ENCODE measurements at regions not wholly inside any gene's neighbourhood (a gene's known extent, or its start where the extent isn't known, plus 50 kb on each side); places are given as distances from the start of the nearest gene placed in this dataset.

DNA sequence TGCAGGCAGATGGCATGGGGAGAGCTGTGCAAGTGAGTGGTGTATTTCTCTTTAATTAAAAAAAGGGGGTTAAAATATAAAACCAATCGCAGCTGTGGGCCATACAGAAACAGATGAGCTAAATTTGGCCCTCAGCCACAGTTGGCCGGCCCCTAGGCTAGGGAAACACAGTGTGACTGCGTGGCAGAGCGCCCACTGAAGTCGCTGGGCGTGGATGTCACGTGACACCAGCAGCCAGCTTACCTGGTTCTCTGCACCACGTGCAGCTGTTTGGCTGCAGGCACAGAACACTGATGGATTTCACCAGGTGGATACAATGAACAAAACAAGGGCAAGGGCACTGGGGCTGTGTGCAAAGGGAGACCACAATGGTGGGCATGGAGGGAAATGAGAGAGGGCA is 119.3 kb upstream of the ZNF746 start:
- Histone ChIP-seq H3K9me3 (ENCODE audit: insufficient read depth, low read depth) (no peaks in the 10 kb centered on the region), H3K79me2 (ENCODE audit: low read depth) (peaks cover 3% of the 10 kb centered on the region), H3K27ac (no peak overlapping the region), H3F3A (ENCODE audit: insufficient read depth, low read depth) (no peaks in the 10 kb centered on the region), H3K9me2 (ENCODE audit: insufficient read depth) (no peaks in the 10 kb centered on the region), H3K4me1 (replicated peaks; ENCODE audit: insufficient read depth) (no peaks in the 10 kb centered on the region), H4K20me1 (ENCODE audit: insufficient read depth) (peaks cover 14% of the 10 kb centered on the region), H2AFZ (no peak overlapping the region), H3K36me3 (ENCODE audit: low read depth) (peaks cover 31% of the 10 kb centered on the region), H3K27me3 (ENCODE audit: insufficient read depth, low read depth) (no peaks in the 10 kb centered on the region), H3K4me2 (no peak overlapping the region), H3K4me3 (no peak overlapping the region)
- POLR2A ChIA-PET (ENCODE audit: unreplicated experiment): interaction anchor here (0.7 kb wide), 1 partner anchor 155 kb away, joined by 3 read pairs; no protein-coding TSS in a partner anchor
- TF ChIP-seq, protein P1, sequence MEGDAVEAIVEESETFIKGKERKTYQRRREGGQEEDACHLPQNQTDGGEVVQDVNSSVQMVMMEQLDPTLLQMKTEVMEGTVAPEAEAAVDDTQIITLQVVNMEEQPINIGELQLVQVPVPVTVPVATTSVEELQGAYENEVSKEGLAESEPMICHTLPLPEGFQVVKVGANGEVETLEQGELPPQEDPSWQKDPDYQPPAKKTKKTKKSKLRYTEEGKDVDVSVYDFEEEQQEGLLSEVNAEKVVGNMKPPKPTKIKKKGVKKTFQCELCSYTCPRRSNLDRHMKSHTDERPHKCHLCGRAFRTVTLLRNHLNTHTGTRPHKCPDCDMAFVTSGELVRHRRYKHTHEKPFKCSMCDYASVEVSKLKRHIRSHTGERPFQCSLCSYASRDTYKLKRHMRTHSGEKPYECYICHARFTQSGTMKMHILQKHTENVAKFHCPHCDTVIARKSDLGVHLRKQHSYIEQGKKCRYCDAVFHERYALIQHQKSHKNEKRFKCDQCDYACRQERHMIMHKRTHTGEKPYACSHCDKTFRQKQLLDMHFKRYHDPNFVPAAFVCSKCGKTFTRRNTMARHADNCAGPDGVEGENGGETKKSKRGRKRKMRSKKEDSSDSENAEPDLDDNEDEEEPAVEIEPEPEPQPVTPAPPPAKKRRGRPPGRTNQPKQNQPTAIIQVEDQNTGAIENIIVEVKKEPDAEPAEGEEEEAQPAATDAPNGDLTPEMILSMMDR (conservative IDR thresholded peaks at IDR 0.05): no peak
- TF ChIP-seq EZH2 (IDR thresholded peaks at IDR 0.05; ENCODE audit: low read depth): no peak
- CTCF ChIA-PET: no interaction called here
- no peak for DNase-seq
- intact Hi-C loops (cut with micrococcal nuclease; ENCODE audit: unreplicated experiment): no loop called here
- no TSS peak for BruUV-seq (replicated peaks)

GRCh38 chr7:149615690-149616270 is 118.2 kb upstream of the ZNF746 start:
- H3F3A ChIP-seq (ENCODE audit: insufficient read depth, low read depth): no peaks in the 10 kb centered on the region
- ChIA-PET POLR2A (ENCODE audit: unreplicated experiment) (no interaction called here), CTCF (no interaction called here)
- H3K27ac ChIP-seq: no peak overlapping the region
- peaks cover 34% of the 10 kb centered on the region for H3K36me3 ChIP-seq (ENCODE audit: low read depth)
- H3K9me3 ChIP-seq (ENCODE audit: insufficient read depth, low read depth): no peaks in the 10 kb centered on the region
- intact Hi-C loops (cut with micrococcal nuclease; ENCODE audit: unreplicated experiment): no loop called here
- TF ChIP-seq, protein P1 (conservative IDR thresholded peaks at IDR 0.05): no peak
- no peak for TF ChIP-seq EZH2 (IDR thresholded peaks at IDR 0.05; ENCODE audit: low read depth)
- no peak for DNase-seq
- no peaks in the 10 kb centered on the region for H3K27me3 ChIP-seq (ENCODE audit: insufficient read depth, low read depth)
- BruUV-seq (replicated peaks): no TSS peak
- no peak overlapping the region for H2AFZ ChIP-seq
- H3K4me2 ChIP-seq: no peak overlapping the region
- H3K9me2 ChIP-seq (ENCODE audit: insufficient read depth): no peaks in the 10 kb centered on the region
- H3K79me2 ChIP-seq (ENCODE audit: low read depth): no peaks in the 10 kb centered on the region
- no peak overlapping the region for H3K4me3 ChIP-seq
- no peaks in the 10 kb centered on the region for H3K4me1 ChIP-seq (replicated peaks; ENCODE audit: insufficient read depth)
- peaks cover 7% of the 10 kb centered on the region for H4K20me1 ChIP-seq (ENCODE audit: insufficient read depth)

DNA sequence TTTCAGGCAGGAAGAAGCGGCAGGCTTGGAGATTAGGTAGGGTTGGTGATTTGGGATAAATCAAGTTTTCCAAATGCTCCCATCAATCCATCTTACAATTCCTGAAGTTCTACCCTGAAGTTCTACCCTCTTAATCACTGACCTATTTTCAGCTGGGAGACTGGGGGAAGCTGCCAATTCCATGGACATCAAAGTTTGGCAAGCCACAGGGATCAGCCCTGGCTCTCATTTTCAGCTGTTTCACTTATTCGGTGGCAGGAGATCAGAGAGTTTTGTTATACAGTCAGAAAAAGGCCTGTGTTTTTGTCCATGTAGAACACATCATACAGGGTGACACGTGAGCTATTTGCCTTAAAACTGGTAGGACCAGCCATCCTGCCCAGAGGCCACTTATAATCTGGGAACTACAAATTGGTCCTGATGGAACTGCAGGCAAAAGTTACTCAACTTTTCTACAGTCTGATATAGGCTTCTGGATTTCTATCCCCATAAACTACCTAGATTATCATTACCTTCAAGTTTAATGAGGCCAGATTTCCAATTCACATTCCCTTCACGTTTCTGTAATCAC is 112.9 kb upstream of the ZNF746 start:
- BruUV-seq (replicated peaks): no TSS peak
- POLR2A ChIA-PET (ENCODE audit: unreplicated experiment): no interaction called here
- Histone ChIP-seq H3F3A (ENCODE audit: insufficient read depth, low read depth) (no peaks in the 10 kb centered on the region), H3K27ac (no peak overlapping the region), H4K20me1 (ENCODE audit: insufficient read depth) (peaks cover 4% of the 10 kb centered on the region; the same call in 1 of the 2 replicates), H3K79me2 (ENCODE audit: low read depth) (no peaks in the 10 kb centered on the region), H3K4me1 (replicated peaks; ENCODE audit: insufficient read depth) (no peaks in the 10 kb centered on the region), H3K9me2 (ENCODE audit: insufficient read depth) (no peaks in the 10 kb centered on the region), H3K4me2 (no peak overlapping the region), H2AFZ (no peak overlapping the region), H3K4me3 (no peak overlapping the region), H3K9me3 (ENCODE audit: insufficient read depth, low read depth) (no peaks in the 10 kb centered on the region), H3K27me3 (ENCODE audit: insufficient read depth, low read depth) (no peaks in the 10 kb centered on the region), H3K36me3 (ENCODE audit: low read depth) (peaks cover 21% of the 10 kb centered on the region)
- intact Hi-C loops (cut with micrococcal nuclease; ENCODE audit: unreplicated experiment): no loop called here
- CTCF ChIA-PET: no interaction called here
- TF ChIP-seq EZH2 (IDR thresholded peaks at IDR 0.05; ENCODE audit: low read depth): no peak
- TF ChIP-seq, protein P1 (conservative IDR thresholded peaks at IDR 0.05): no peak
- no peak for DNase-seq
